ENCODE measurements at regions not wholly inside any gene's neighbourhood (a gene's known extent, or its start where the extent isn't known, plus 50 kb on each side); places are given as distances from the start of the nearest gene placed in this dataset.
A peak's percentile ranks its signal among the peaks of the same experiment; 100 is the strongest.

GRCh38 chr6:156167625-156168071 is 609.5 kb upstream of the ARID1B start:
- no peaks in the 10 kb centered on the region for H3K36me3 ChIP-seq (ENCODE audit: control insufficient read depth in 2 of 2, extremely low read depth in 1 of 2, insufficient read depth in 2 of 2, low read length in 2 of 2)
- H3K9me3 ChIP-seq (ENCODE audit: control insufficient read depth, low read depth, low read length): no peaks in the 10 kb centered on the region
- H3K27me3 ChIP-seq (ENCODE audit: control insufficient read depth, extremely low read depth, insufficient read depth, low read length): no peaks in the 10 kb centered on the region
- H3K9me1 ChIP-seq (ENCODE audit: control insufficient read depth, extremely low read depth, insufficient read depth, low read length): no peaks in the 10 kb centered on the region
- H3K4me3 ChIP-seq (ENCODE audit: control insufficient read depth in 2 of 3, extremely low read depth in 1 of 3, insufficient read depth in 2 of 3, low read depth in 1 of 3, low read length in 3 of 3): peak overlapping the region in 2 of 3 experiments; percentile 41 to 65
- DNase-seq (ENCODE audit: low read depth, low spot score) (no peak), FAIRE-seq (peak; percentile 85)
- no peaks in the 10 kb centered on the region for H3K79me2 ChIP-seq (ENCODE audit: control insufficient read depth, insufficient read depth, low read length)
- H3K9ac ChIP-seq (ENCODE audit: control insufficient read depth, extremely low read depth, insufficient read depth, low read length): no peak overlapping the region
- no peak for TF ChIP-seq CTCF (optimal IDR thresholded peaks at IDR 0.05 in 1 of 3, IDR thresholded peaks at IDR 0.05 in 1 of 3, conservative IDR thresholded peaks at IDR 0.05 in 1 of 3; ENCODE audit: extremely low read depth in 1 of 3, insufficient read depth in 2 of 3, low read length in 3 of 3)
- no peak for TF ChIP-seq EZH2 (IDR thresholded peaks at IDR 0.05; ENCODE audit: low read length)
- H2AFZ ChIP-seq (ENCODE audit: control insufficient read depth, low read length): peak overlapping the region; percentile 96
- H3K27ac ChIP-seq (ENCODE audit: control insufficient read depth, insufficient read depth, low read length): no peak overlapping the region
- no peaks in the 10 kb centered on the region for H4K20me1 ChIP-seq (ENCODE audit: control insufficient read depth, extremely low read depth, insufficient read depth, low read length)
- peaks cover 6% of the 10 kb centered on the region for H3K4me1 ChIP-seq (ENCODE audit: control insufficient read depth, extremely low read depth, insufficient read depth, low read length)
- dilution Hi-C loops (cut with MboI; ENCODE audit: extremely low pct_ligation_motif_present, low sequenced_read_pairs): no loop called here
- H3K4me2 ChIP-seq (ENCODE audit: control insufficient read depth, extremely low read depth, insufficient read depth, low read depth, low read length): peak overlapping the region; percentile 86

GRCh38 chr6:156167016-156167624 is 610.1 kb upstream of the ARID1B start:
- H3K27me3 ChIP-seq (ENCODE audit: control insufficient read depth, extremely low read depth, insufficient read depth, low read length): no peaks in the 10 kb centered on the region
- H3K9me1 ChIP-seq (ENCODE audit: control insufficient read depth, extremely low read depth, insufficient read depth, low read length): no peaks in the 10 kb centered on the region
- H3K36me3 ChIP-seq (ENCODE audit: control insufficient read depth in 2 of 2, extremely low read depth in 1 of 2, insufficient read depth in 2 of 2, low read length in 2 of 2): no peaks in the 10 kb centered on the region
- peaks cover 6% of the 10 kb centered on the region for H3K4me1 ChIP-seq (ENCODE audit: control insufficient read depth, extremely low read depth, insufficient read depth, low read length)
- H3K79me2 ChIP-seq (ENCODE audit: control insufficient read depth, insufficient read depth, low read length): no peaks in the 10 kb centered on the region
- dilution Hi-C loops (cut with MboI; ENCODE audit: extremely low pct_ligation_motif_present, low sequenced_read_pairs): no loop called here
- no peak overlapping the region for H3K27ac ChIP-seq (ENCODE audit: control insufficient read depth, insufficient read depth, low read length)
- H3K4me2 ChIP-seq (ENCODE audit: control insufficient read depth, extremely low read depth, insufficient read depth, low read depth, low read length): peak overlapping the region; percentile 86
- H3K9ac ChIP-seq (ENCODE audit: control insufficient read depth, extremely low read depth, insufficient read depth, low read length): no peak overlapping the region
- H3K4me3 ChIP-seq (ENCODE audit: control insufficient read depth in 2 of 3, extremely low read depth in 1 of 3, insufficient read depth in 2 of 3, low read depth in 1 of 3, low read length in 3 of 3): peak overlapping the region in 2 of 3 experiments; percentile 41 to 65
- no peaks in the 10 kb centered on the region for H3K9me3 ChIP-seq (ENCODE audit: control insufficient read depth, low read depth, low read length)
- H4K20me1 ChIP-seq (ENCODE audit: control insufficient read depth, extremely low read depth, insufficient read depth, low read length): no peaks in the 10 kb centered on the region
- DNase-seq (ENCODE audit: low read depth, low spot score) (no peak), FAIRE-seq (no peak)
- peak overlapping the region; percentile 96 for H2AFZ ChIP-seq (ENCODE audit: control insufficient read depth, low read length)
- TF ChIP-seq EZH2 (IDR thresholded peaks at IDR 0.05; ENCODE audit: low read length): no peak
- no peak for TF ChIP-seq CTCF (optimal IDR thresholded peaks at IDR 0.05 in 1 of 3, IDR thresholded peaks at IDR 0.05 in 1 of 3, conservative IDR thresholded peaks at IDR 0.05 in 1 of 3; ENCODE audit: extremely low read depth in 1 of 3, insufficient read depth in 2 of 3, low read length in 3 of 3)

Measured in keratinocyte (primary cell).